ENCODE measurements at regions not wholly inside any gene's neighbourhood (a gene's known extent, or its start where the extent isn't known, plus 50 kb on each side); places are given as distances from the start of the nearest gene placed in this dataset.
A peak's percentile ranks its signal among the peaks of the same experiment; 100 is the strongest.
"Not testable (repeated sequence)": the region's sequence is repeated elsewhere in the genome, so short reads cannot be mapped to it uniquely, and the experiment has no call there.

DNA sequence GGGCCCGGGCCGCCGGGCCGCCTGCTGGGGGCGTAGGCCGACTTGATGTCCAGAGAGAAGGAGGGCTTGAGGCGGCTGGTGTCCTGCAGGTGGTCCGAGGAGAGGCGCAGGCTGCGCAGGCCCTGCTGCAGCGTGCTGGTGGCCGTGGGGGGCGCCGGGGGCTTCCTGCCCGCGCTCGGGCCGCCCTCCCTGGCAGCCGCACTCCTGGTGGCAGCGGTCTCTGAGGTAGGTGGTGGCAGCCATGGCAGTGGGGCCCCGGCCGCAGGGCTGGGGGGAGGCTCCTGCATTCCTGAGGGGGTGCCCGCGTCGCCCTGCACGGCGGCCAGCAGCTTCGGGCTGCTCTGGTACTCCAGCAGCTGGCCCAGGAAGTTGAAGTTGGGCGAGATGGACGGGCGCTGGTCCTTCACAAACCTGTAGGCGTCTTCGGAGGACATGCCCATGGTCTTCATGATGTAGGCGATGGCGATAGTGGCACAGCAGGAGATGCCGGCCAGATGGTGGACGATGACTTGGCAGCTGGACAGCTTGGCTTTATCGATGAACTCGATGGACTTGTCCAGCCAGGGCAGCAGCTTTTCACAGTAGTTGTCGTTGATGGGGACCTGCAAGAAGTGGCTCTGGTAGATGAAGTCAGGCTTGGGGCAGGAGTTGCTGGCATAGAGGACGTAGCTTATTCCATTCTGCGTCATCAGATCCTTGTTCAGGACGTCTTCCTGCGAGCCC lies 136.1 kb upstream of the PTPN20 start:
- DNase-seq (ENCODE audit: low read depth); H3K4me3 ChIP-seq (replicated peaks; ENCODE audit: low read depth, low read length): not testable (repeated sequence)

- not testable (repeated sequence) for H3K4me3 ChIP-seq (replicated peaks; ENCODE audit: low read depth, low read length); DNase-seq (ENCODE audit: low read depth)
Observed at GRCh38 chr10:46775668-46776059, 135.6 kb upstream of the PTPN20 start.

- peak; percentile 56 for DNase-seq (ENCODE audit: low read depth)
Observed at GRCh38 chr10:46779571-46779970, 131.7 kb upstream of the PTPN20 start.

GRCh38 chr10:46780164-46780563 lies 131.1 kb upstream of the PTPN20 start:
- DNase-seq (ENCODE audit: low read depth): peak; percentile 11
- H3K4me3 ChIP-seq (replicated peaks; ENCODE audit: low read depth, low read length): not testable (repeated sequence)

More at GRCh38 chr10:46779571-46779970, 131.7 kb upstream of the PTPN20 start:
- H3K4me3 ChIP-seq (replicated peaks; ENCODE audit: low read depth, low read length): not testable (repeated sequence)

GRCh38 chr10:46781001-46781400 lies 130.2 kb upstream of the PTPN20 start:
- not testable (repeated sequence) for DNase-seq (ENCODE audit: low read depth); H3K4me3 ChIP-seq (replicated peaks; ENCODE audit: low read depth, low read length)

DNA sequence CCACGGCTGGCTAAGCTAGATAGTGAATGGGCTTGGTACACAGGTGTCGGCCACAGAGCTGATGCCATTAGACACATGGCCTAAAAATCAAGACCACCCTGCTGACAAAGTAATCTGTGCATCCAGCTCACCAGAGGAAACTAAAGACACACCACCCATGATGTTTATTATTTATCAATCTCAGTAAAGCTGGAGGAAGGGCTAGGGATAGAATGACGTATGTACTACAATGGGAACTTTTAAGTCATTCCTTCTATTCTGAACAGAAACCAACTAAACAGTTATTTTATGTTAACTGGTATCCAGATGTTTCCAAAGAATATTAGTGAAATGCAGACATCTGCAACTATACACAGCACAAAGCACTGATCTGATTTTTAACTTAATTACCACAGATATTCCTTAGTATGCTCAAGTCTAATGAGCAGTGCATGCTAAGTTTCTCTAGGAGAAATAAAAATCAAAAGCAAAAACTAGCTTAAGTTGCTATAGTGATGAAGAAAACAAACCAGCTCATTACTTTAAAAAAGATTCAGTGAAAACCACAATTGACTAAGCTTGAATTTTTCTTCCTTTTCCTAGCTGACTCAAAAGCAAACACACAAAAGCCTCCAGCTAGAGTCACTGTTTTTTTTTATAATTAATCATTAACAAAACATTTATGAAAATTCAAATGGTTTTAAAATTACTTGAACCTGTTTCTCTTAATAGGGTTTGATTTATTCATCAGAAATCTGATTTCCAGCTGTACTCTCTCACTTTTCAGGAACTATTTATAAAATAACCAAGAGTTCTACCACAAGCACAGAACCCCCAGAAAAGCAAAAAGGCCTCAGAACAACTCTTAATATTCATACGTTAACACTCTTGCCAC lies 129.0 kb upstream of the PTPN20 start:
- not testable (repeated sequence) for DNase-seq (ENCODE audit: low read depth); H3K4me3 ChIP-seq (replicated peaks; ENCODE audit: low read depth, low read length)

DNA sequence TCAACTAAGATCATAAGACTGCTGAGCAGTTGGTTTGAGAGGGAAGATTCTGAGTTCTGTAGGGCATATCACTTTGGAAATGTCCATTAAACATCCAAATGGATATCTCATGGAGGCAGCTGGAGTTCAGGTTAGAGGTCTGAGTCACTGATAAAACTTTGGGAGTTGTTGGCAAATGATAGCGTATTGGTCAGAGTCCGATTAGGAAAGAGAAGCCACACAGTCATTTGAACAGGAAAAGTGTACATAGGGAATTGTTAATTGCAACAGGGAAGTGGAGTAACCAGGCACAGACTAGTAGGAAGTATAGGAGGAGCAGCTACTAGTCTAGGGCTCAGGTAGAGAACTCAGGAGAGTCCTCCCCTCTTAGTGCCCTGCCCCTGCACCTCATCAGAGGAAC lies 126.6 kb upstream of the PTPN20 start:
- not testable (repeated sequence) for H3K4me3 ChIP-seq (replicated peaks; ENCODE audit: low read depth, low read length); DNase-seq (ENCODE audit: low read depth)

GRCh38 chr10:46786125-46786517 lies 125.1 kb upstream of the PTPN20 start:
- not testable (repeated sequence) for DNase-seq (ENCODE audit: low read depth)
- H3K4me3 ChIP-seq (replicated peaks; ENCODE audit: low read depth, low read length): peak overlapping the region; percentile 45

- peak; percentile 49 for DNase-seq (ENCODE audit: low read depth)
- H3K4me3 ChIP-seq (replicated peaks; ENCODE audit: low read depth, low read length): peak overlapping the region; percentile 77
Observed at GRCh38 chr10:46786518-46787320, 124.5 kb upstream of the PTPN20 start.

DNA sequence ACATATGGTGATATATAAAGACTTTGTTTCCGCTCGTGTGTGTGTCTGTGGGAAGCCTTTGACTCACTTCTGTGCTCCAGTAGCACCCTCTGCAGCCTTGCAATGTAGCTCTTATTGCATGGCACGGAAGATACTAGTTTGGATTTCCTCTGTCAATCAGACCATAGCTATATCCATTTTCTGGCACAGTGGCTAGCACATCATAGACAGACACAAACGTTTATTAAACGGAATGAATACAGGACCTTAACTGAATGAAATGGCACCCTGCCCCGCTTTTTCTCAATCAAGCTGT lies 124.0 kb upstream of the PTPN20 start:
- peak; percentile 50 for DNase-seq (ENCODE audit: low read depth)
- TF ChIP-seq, protein P1, sequence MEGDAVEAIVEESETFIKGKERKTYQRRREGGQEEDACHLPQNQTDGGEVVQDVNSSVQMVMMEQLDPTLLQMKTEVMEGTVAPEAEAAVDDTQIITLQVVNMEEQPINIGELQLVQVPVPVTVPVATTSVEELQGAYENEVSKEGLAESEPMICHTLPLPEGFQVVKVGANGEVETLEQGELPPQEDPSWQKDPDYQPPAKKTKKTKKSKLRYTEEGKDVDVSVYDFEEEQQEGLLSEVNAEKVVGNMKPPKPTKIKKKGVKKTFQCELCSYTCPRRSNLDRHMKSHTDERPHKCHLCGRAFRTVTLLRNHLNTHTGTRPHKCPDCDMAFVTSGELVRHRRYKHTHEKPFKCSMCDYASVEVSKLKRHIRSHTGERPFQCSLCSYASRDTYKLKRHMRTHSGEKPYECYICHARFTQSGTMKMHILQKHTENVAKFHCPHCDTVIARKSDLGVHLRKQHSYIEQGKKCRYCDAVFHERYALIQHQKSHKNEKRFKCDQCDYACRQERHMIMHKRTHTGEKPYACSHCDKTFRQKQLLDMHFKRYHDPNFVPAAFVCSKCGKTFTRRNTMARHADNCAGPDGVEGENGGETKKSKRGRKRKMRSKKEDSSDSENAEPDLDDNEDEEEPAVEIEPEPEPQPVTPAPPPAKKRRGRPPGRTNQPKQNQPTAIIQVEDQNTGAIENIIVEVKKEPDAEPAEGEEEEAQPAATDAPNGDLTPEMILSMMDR (IDR thresholded peaks at IDR 0.05; ENCODE audit: low read length, missing control alignments): no peak

GRCh38 chr10:46792657-46793357 lies 118.4 kb upstream of the PTPN20 start:
- not testable (repeated sequence) for DNase-seq (ENCODE audit: low read depth); H3K4me3 ChIP-seq (replicated peaks; ENCODE audit: low read depth, low read length)

More for the DNA sequence above, 124.0 kb upstream of the PTPN20 start:
- peak overlapping the region; percentile 77 for H3K4me3 ChIP-seq (replicated peaks; ENCODE audit: low read depth, low read length)

DNA sequence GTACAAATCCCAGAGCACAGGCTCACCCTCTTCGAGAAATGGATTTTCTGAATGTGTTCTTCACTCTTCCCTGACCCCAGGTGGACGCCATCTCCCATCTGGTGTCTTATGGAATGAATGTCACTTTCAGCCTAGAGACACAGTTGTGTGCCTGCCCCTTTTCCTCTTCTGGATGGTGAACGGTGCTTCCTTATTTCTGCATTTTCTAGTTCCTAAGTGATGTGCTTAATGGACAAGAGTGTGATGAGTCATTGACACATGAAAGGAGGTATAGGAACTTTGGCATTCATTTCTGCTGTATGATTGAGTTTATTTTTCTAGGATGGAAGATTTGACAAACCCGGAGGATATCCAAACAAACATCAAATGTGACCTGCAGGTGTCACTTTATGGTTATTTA lies 114.9 kb upstream of the PTPN20 start:
- not testable (repeated sequence) for H3K4me3 ChIP-seq (replicated peaks; ENCODE audit: low read depth, low read length); DNase-seq (ENCODE audit: low read depth)

- not testable (repeated sequence) for H3K4me3 ChIP-seq (replicated peaks; ENCODE audit: low read depth, low read length); DNase-seq (ENCODE audit: low read depth)
Observed at GRCh38 chr10:46802010-46802409, 109.2 kb upstream of the PTPN20 start.

- not testable (repeated sequence) for DNase-seq (ENCODE audit: low read depth)
Observed at GRCh38 chr10:46803082-46803481, 108.1 kb upstream of the PTPN20 start.

GRCh38 chr10:46810222-46810621 lies 101.0 kb upstream of the PTPN20 start:
- not testable (repeated sequence) for DNase-seq (ENCODE audit: low read depth); H3K4me3 ChIP-seq (replicated peaks; ENCODE audit: low read depth, low read length)

More at GRCh38 chr10:46803082-46803481, 108.1 kb upstream of the PTPN20 start:
- H3K4me3 ChIP-seq (replicated peaks; ENCODE audit: low read depth, low read length): not testable (repeated sequence)

DNA sequence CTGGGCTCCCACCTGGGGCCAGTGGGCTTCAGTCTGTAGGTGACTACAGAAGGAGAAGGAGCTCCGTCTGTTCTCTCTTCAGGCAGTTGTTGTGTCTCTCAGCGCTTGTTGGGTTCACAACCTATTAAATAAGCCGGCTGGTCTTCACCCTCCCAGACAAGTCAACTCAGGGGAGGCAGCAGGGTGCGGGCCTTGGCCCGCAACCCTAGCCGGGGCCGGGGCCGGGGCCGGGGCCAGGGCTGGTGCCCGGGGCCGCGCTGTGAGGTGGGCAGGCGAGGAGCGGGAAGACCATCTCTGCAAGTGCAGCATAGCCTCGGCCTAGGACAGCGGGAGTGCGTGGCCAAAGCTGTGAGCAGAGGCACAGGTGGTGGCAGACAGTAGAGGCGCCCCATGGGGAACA lies 95.1 kb upstream of the PTPN20 start:
- DNase-seq (ENCODE audit: low read depth); H3K4me3 ChIP-seq (replicated peaks; ENCODE audit: low read depth, low read length): not testable (repeated sequence)
